ENCODE measurements at regions not wholly inside any gene's neighbourhood (a gene's known extent, or its start where the extent isn't known, plus 50 kb on each side); places are given as distances from the start of the nearest gene placed in this dataset.
"Not testable (repeated sequence)": the region's sequence is repeated elsewhere in the genome, so short reads cannot be mapped to it uniquely, and the experiment has no call there.

- DNase-seq (ENCODE audit: low read depth) = no peak
- in situ Hi-C loops (cut with HindIII; ENCODE audit: low pct_unique_long_range_greater_than_20kb, low sequenced_read_pairs) = no loop called here
Observed at GRCh38 chr2:5587766-5588165, 104.4 kb upstream of the SOX11 start.

GRCh38 chr2:5588601-5589000 is 103.6 kb upstream of the SOX11 start:
- no peak for DNase-seq (ENCODE audit: low read depth)
- in situ Hi-C loops (cut with HindIII; ENCODE audit: low pct_unique_long_range_greater_than_20kb, low sequenced_read_pairs) = no loop called here

GRCh38 chr2:5589183-5589582 is 103.0 kb upstream of the SOX11 start:
- in situ Hi-C loops (cut with HindIII; ENCODE audit: low pct_unique_long_range_greater_than_20kb, low sequenced_read_pairs) = no loop called here
- DNase-seq (ENCODE audit: low read depth) = no peak

- no peak for DNase-seq (ENCODE audit: low read depth)
- in situ Hi-C loops (cut with HindIII; ENCODE audit: low pct_unique_long_range_greater_than_20kb, low sequenced_read_pairs) = no loop called here
Observed at GRCh38 chr2:5590886-5591285, 101.3 kb upstream of the SOX11 start.

GRCh38 chr2:5592916-5593315 is 99.3 kb upstream of the SOX11 start:
- no peak for DNase-seq (ENCODE audit: low read depth)
- in situ Hi-C loops (cut with HindIII; ENCODE audit: low pct_unique_long_range_greater_than_20kb, low sequenced_read_pairs) = no loop called here

GRCh38 chr2:5594249-5594695 is 97.9 kb upstream of the SOX11 start:
- DNase-seq (ENCODE audit: low read depth) = no peak
- in situ Hi-C loops (cut with HindIII; ENCODE audit: low pct_unique_long_range_greater_than_20kb, low sequenced_read_pairs) = no loop called here

- in situ Hi-C loops (cut with HindIII; ENCODE audit: low pct_unique_long_range_greater_than_20kb, low sequenced_read_pairs) = no loop called here
- no peak for DNase-seq (ENCODE audit: low read depth)
Observed at GRCh38 chr2:5596868-5597267, 95.3 kb upstream of the SOX11 start.

GRCh38 chr2:5598156-5598555 is 94.0 kb upstream of the SOX11 start:
- DNase-seq (ENCODE audit: low read depth) = no peak
- in situ Hi-C loops (cut with HindIII; ENCODE audit: low pct_unique_long_range_greater_than_20kb, low sequenced_read_pairs) = no loop called here

GRCh38 chr2:5609201-5609600 is 83.0 kb upstream of the SOX11 start:
- in situ Hi-C loops (cut with HindIII; ENCODE audit: low pct_unique_long_range_greater_than_20kb, low sequenced_read_pairs) = no loop called here

GRCh38 chr2:5612666-5613065 is 79.5 kb upstream of the SOX11 start:
- in situ Hi-C loops (cut with HindIII; ENCODE audit: low pct_unique_long_range_greater_than_20kb, low sequenced_read_pairs) = no loop called here
- DNase-seq (ENCODE audit: low read depth) = no peak

More at GRCh38 chr2:5609201-5609600, 83.0 kb upstream of the SOX11 start:
- DNase-seq (ENCODE audit: low read depth) = no peak

GRCh38 chr2:5616019-5616418 is 76.2 kb upstream of the SOX11 start:
- DNase-seq (ENCODE audit: low read depth) = no peak
- in situ Hi-C loops (cut with HindIII; ENCODE audit: low pct_unique_long_range_greater_than_20kb, low sequenced_read_pairs) = no loop called here

GRCh38 chr2:5617358-5617757 is 74.8 kb upstream of the SOX11 start:
- in situ Hi-C loops (cut with HindIII; ENCODE audit: low pct_unique_long_range_greater_than_20kb, low sequenced_read_pairs) = no loop called here
- DNase-seq (ENCODE audit: low read depth) = no peak

- DNase-seq (ENCODE audit: low read depth) = no peak
- in situ Hi-C loops (cut with HindIII; ENCODE audit: low pct_unique_long_range_greater_than_20kb, low sequenced_read_pairs) = no loop called here
Observed at GRCh38 chr2:5617796-5618195, 74.4 kb upstream of the SOX11 start.

- DNase-seq (ENCODE audit: low read depth) = no peak
- in situ Hi-C loops (cut with HindIII; ENCODE audit: low pct_unique_long_range_greater_than_20kb, low sequenced_read_pairs) = no loop called here
Observed at GRCh38 chr2:5618271-5618670, 73.9 kb upstream of the SOX11 start.

GRCh38 chr2:5625556-5626065 is 66.6 kb upstream of the SOX11 start:
- DNase-seq (ENCODE audit: low read depth); in situ Hi-C loops (cut with HindIII; ENCODE audit: low pct_unique_long_range_greater_than_20kb, low sequenced_read_pairs): not testable (repeated sequence)

GRCh38 chr2:5628484-5628883 is 63.7 kb upstream of the SOX11 start:
- DNase-seq (ENCODE audit: low read depth); in situ Hi-C loops (cut with HindIII; ENCODE audit: low pct_unique_long_range_greater_than_20kb, low sequenced_read_pairs): not testable (repeated sequence)

- DNase-seq (ENCODE audit: low read depth); in situ Hi-C loops (cut with HindIII; ENCODE audit: low pct_unique_long_range_greater_than_20kb, low sequenced_read_pairs): not testable (repeated sequence)
Observed at GRCh38 chr2:5629510-5629909, 62.7 kb upstream of the SOX11 start.

GRCh38 chr2:5637051-5637450 is 55.1 kb upstream of the SOX11 start:
- DNase-seq (ENCODE audit: low read depth); in situ Hi-C loops (cut with HindIII; ENCODE audit: low pct_unique_long_range_greater_than_20kb, low sequenced_read_pairs): not testable (repeated sequence)

Measured in Caki2 (cell line).